A673 (cell line): ENCODE measurements at regions not wholly inside any gene's neighbourhood (a gene's known extent, or its start where the extent isn't known, plus 50 kb on each side); places are given as distances from the start of the nearest gene placed in this dataset.

Source experiments
- EZH2 ChIP-seq: fragments of 200-600 bp; sonication (generic); IDR thresholded peaks from 2 replicates; pipeline ENCODE4 v1.6.1; 2017; ENCODE audit warnings: borderline replicate concordance, low read depth, mild to moderate bottlenecking, mixed read lengths, antibody characterized with exemption, low read length; ENCODE audit not compliant: poor library complexity, severe bottlenecking
- TF ChIP-seq, protein P1 (sequence below): fragments of 300-800, 200-600 bp; sonication (generic); conservative IDR thresholded peaks from 2 replicates; pipeline ENCODE4 v1.5.1; 2017; ENCODE audit warnings: low read depth, mild to moderate bottlenecking, antibody characterized with exemption, low read length, moderate library complexity, mixed read lengths

- TF ChIP-seq, protein P1, sequence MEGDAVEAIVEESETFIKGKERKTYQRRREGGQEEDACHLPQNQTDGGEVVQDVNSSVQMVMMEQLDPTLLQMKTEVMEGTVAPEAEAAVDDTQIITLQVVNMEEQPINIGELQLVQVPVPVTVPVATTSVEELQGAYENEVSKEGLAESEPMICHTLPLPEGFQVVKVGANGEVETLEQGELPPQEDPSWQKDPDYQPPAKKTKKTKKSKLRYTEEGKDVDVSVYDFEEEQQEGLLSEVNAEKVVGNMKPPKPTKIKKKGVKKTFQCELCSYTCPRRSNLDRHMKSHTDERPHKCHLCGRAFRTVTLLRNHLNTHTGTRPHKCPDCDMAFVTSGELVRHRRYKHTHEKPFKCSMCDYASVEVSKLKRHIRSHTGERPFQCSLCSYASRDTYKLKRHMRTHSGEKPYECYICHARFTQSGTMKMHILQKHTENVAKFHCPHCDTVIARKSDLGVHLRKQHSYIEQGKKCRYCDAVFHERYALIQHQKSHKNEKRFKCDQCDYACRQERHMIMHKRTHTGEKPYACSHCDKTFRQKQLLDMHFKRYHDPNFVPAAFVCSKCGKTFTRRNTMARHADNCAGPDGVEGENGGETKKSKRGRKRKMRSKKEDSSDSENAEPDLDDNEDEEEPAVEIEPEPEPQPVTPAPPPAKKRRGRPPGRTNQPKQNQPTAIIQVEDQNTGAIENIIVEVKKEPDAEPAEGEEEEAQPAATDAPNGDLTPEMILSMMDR, result no peak
- no peak for TF ChIP-seq EZH2
Measured at GRCh38 chr18:76259096-76259495, 235.9 kb downstream of the ZNF516 start.
